ENCODE measurements at regions not wholly inside any gene's neighbourhood (a gene's known extent, or its start where the extent isn't known, plus 50 kb on each side); places are given as distances from the start of the nearest gene placed in this dataset.

DNA sequence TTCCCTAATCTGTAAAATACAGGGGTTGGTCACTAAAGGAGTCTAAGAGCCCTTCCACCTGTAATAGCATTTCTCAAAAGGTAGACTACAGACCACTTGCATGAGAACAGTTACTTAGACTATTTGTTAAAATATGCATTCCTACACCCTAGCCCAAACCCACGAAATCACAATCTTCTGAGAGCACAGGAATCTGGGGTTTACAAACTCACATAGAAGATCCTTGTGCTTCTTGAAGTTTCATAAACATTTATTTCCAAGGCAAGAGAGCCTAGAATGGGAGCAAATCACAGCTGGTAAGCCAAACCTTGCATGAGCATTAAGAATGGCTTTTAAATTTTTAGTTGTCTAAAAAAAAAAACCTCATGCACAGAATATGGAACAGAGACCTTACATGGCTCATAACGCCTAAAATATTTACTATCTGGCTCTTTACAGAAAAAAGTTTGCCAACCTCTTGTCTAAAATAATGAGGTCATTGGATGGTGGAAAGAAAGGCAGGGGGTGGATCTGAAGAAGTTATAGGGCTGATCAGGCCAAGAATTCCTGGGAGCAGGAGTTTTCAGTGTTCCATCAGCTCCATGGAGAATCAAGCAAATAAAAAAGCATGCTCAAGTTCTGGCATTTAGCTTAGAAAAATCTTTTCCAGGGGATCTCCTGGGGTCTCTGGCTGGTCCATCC lies 133.4 kb downstream of the CCDC34 start:
- Histone ChIP-seq H2AFZ (ENCODE audit: low read depth, low read length, poor library complexity, severe bottlenecking) (no peak overlapping the region), H3K9ac (ENCODE audit: low read length) (no peak overlapping the region), H3K4me2 (ENCODE audit: low read length) (no peak overlapping the region), H3K27me3 (ENCODE audit: insufficient read depth, low read length) (no peaks in the 10 kb centered on the region), H3K9me2 (ENCODE audit: insufficient read depth) (no peaks in the 10 kb centered on the region), H3K4me3 (replicated peaks in 1 of 2; ENCODE audit: low read depth in 1 of 2, low read length in 2 of 2) (no peak overlapping the region), H3K9me3 (ENCODE audit: control insufficient read depth in 1 of 2, insufficient read depth in 1 of 2, low read depth in 1 of 2, low read length in 2 of 2) (no peaks in the 10 kb centered on the region), H3K36me3 (ENCODE audit: control insufficient read depth in 1 of 2, insufficient read depth in 2 of 2, low read length in 2 of 2) (no peaks in the 10 kb centered on the region), H4K20me1 (ENCODE audit: insufficient read depth) (no peaks in the 10 kb centered on the region), H3K4me1 (ENCODE audit: control insufficient read depth in 1 of 2, insufficient read depth in 2 of 2, low read length in 2 of 2) (no peaks in the 10 kb centered on the region), H3K27ac (ENCODE audit: low read depth, low read length) (no peak overlapping the region), H3K79me2 (ENCODE audit: insufficient read depth, low read length) (no peaks in the 10 kb centered on the region)
- intact Hi-C loops (cut with micrococcal nuclease), result no loop called here
- no TSS peak for BruUV-seq (replicated peaks)
- TF ChIP-seq EZH2 (IDR thresholded peaks at IDR 0.05) (no peak), YY1 (IDR thresholded peaks at IDR 0.05; ENCODE audit: extremely low read depth, insufficient replicate concordance, low read depth, low read length) (no peak), CEBPB (IDR thresholded peaks at IDR 0.05; ENCODE audit: low read depth) (no peak), EZH2phosphoT487 (IDR thresholded peaks at IDR 0.05; ENCODE audit: borderline replicate concordance) (no peak), SRF (IDR thresholded peaks at IDR 0.05; ENCODE audit: low read depth) (no peak), ZNF274 (IDR thresholded peaks at IDR 0.05; ENCODE audit: low read depth, low read length) (no peak), ELF1 (IDR thresholded peaks at IDR 0.05; ENCODE audit: borderline replicate concordance, low read depth) (no peak)
- TF ChIP-seq, protein P1, sequence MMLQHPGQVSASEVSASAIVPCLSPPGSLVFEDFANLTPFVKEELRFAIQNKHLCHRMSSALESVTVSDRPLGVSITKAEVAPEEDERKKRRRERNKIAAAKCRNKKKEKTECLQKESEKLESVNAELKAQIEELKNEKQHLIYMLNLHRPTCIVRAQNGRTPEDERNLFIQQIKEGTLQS (IDR thresholded peaks at IDR 0.05), result no peak
- TF ChIP-seq, protein P2, sequence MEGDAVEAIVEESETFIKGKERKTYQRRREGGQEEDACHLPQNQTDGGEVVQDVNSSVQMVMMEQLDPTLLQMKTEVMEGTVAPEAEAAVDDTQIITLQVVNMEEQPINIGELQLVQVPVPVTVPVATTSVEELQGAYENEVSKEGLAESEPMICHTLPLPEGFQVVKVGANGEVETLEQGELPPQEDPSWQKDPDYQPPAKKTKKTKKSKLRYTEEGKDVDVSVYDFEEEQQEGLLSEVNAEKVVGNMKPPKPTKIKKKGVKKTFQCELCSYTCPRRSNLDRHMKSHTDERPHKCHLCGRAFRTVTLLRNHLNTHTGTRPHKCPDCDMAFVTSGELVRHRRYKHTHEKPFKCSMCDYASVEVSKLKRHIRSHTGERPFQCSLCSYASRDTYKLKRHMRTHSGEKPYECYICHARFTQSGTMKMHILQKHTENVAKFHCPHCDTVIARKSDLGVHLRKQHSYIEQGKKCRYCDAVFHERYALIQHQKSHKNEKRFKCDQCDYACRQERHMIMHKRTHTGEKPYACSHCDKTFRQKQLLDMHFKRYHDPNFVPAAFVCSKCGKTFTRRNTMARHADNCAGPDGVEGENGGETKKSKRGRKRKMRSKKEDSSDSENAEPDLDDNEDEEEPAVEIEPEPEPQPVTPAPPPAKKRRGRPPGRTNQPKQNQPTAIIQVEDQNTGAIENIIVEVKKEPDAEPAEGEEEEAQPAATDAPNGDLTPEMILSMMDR (IDR thresholded peaks at IDR 0.05 in 2 of 3, conservative IDR thresholded peaks at IDR 0.05 in 1 of 3; ENCODE audit: borderline replicate concordance in 1 of 3, insufficient read depth in 1 of 3, low read depth in 2 of 3, low read length in 2 of 3), result no peak
- ChIA-PET POLR2A (no interaction called here), CTCF (no interaction called here), RAD21 (ENCODE audit: low non-redundant PET in 1 of 2, low total read pairs in 2 of 2, uncharacterized antibody in 2 of 2, unreplicated experiment in 2 of 2) (no interaction called here)
- DNase-seq (ENCODE audit: low read depth, low spot score), result no peak
- no peak for ATAC-seq

Data from HCT116 (cell line).